Esophagus squamous epithelium (tissue), 5 donors: ENCODE measurements at regions not wholly inside any gene's neighbourhood (a gene's known extent, or its start where the extent isn't known, plus 50 kb on each side); places are given as distances from the start of the nearest gene placed in this dataset.

Experiments
- DNase-seq: peaks from one replicate; lab custom pipeline; 2025; lab: John Stamatoyannopoulos, UW
- H3K27ac ChIP-seq, 4 donors: fragments of 200-600 bp; sonication (generic); one replicate each; pipeline ENCODE4 v1.5.1; 2016 to 2019; ENCODE audit warnings: mild to moderate bottlenecking in 1 of 4
- H3K27me3 ChIP-seq, 4 donors: fragments of 200-600 bp; sonication (generic); 1 replicate in 3 of 4; 2 replicates in 1 of 4; pipeline versions ENCODE4 v1.5.1 to v1.6.0; 2017 to 2021; ENCODE audit warnings: antibody characterized with exemption in 1 of 4
- H3K36me3 ChIP-seq, 3 donors: fragments of 200-600 bp; sonication (generic); one replicate each; pipeline ENCODE4 v1.5.1; 2016 to 2019
- H3K4me1 ChIP-seq, 3 donors: fragments of 200-600 bp; sonication (generic); one replicate each; pipeline ENCODE4 v1.5.1; 2017 to 2019
- H3K4me3 ChIP-seq, 4 donors: fragments of 200-600 bp; sonication (generic); 1 replicate in 3 of 4; 2 replicates in 1 of 4; pipeline ENCODE4 v1.5.1; 2016 to 2019; ENCODE audit warnings: mild to moderate bottlenecking in 2 of 4, moderate library complexity in 1 of 4
- H3K9me3 ChIP-seq, 3 donors: fragments of 200-600 bp; sonication (generic); one replicate each; pipeline ENCODE4 v1.5.1; 2016 to 2019
- CTCF ChIP-seq, 6 experiments: fragments of 450-650 bp in 4 of 6; fragments of 200-600 bp in 2 of 6; sonication (generic) in 2 of 6; IDR thresholded peaks; one replicate each; pipeline ENCODE4 v1.5.1; 2016 to 2019; ENCODE audit warnings: antibody characterized with exemption in 6 of 6, mild to moderate bottlenecking in 4 of 6, moderate library complexity in 4 of 6
- POLR2A ChIP-seq, 4 donors: fragments of 450-650 bp; IDR thresholded peaks; one replicate each; pipeline ENCODE4 v1.6.1; 2017; ENCODE audit warnings: antibody characterized with exemption in 4 of 4, mild to moderate bottlenecking in 4 of 4, moderate library complexity in 3 of 4
- WGBS, 2 donors: methylation state at CpG; one replicate each; pipeline ENCODE4 v1.1.5; 2018; 5-methylcytosine and 5-hydroxymethylcytosine counted together
- intact Hi-C: fragments of 100-400 bp; cut with DNase I; formaldehyde crosslinking; loops from one replicate; pipeline ENCODE4 v1.15.0; 2022
- donor health status: DM: yes; HTN: yes; CAD: no.

DNA sequence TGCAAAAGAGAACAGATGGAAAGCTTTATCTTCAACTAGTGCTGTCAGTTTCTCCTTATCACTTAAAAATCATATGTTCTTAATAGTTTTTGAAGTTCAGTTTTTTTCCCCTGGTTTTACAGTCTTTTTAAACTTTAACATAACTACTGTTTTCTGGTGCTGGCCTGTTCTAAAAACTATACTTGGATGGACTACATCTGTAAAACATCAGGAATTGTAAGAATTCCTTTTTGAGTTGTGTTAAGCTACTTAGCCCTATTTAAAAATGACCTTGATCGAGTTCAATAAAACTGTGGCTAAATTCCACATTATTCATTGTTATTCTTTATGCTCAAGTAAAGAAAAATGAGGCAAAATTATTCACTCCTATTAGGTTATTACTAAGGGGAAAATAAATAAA is 397.7 kb downstream of the NUP35 start:
- DNase-seq, result no peak
- Histone ChIP-seq H3K27me3 (no peaks in the 10 kb centered on the region), H3K9me3 (no peaks in the 10 kb centered on the region), H3K27ac (no peak overlapping the region), H3K4me3 (no peak overlapping the region), H3K36me3 (no peaks in the 10 kb centered on the region), H3K4me1 (no peaks in the 10 kb centered on the region)
- TF ChIP-seq CTCF (IDR thresholded peaks at IDR 0.05), result no peak
- no peak for TF ChIP-seq POLR2A (IDR thresholded peaks at IDR 0.05)
- 42 to 61% methylated on average over 1 of the region's 1 CpG for WGBS, 2 donors
- intact Hi-C loops, result no loop called here

DNA sequence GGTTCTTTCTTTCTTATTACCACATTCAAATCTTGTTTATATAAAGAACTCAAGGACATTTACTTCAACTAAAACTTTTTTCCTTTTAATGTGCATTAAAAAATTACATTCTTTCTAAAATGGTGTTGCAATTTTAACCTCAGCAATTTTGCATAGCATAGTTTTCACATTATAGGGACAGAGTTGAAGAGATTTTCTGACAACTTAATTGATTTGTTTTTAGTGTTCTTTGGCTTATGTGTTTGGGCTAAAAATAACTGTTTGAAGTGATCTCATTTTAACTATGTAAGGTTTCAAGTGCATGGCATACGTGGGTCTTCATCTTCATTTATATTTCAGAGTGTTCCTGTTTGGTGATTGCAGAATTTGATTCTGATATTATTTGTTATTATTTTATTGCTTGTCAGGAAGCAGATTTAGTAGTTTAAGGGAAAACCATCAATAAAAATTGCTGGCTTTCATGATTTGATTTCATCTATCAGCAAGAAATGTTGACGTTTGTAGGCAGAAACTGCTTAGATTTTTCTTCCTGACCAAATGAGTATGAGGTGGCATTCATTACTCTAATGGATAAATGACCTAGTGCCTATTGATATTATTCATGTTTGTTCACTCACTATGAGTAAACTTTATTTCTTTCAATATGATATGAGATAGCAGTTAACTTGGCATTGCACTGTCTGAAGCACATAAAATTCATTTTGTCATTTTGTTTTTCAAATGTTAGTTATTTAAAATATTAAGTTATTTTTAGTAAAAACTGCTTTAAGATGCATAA is 398.4 kb downstream of the NUP35 start:
- DNase-seq, result no peak
- TF ChIP-seq CTCF (IDR thresholded peaks at IDR 0.05) (no peak), POLR2A (IDR thresholded peaks at IDR 0.05) (no peak)
- Histone ChIP-seq H3K9me3 (no peaks in the 10 kb centered on the region), H3K4me3 (no peak overlapping the region), H3K36me3 (no peaks in the 10 kb centered on the region), H3K27ac (no peak overlapping the region), H3K27me3 (no peaks in the 10 kb centered on the region), H3K4me1 (no peaks in the 10 kb centered on the region)
- intact Hi-C loops, result no loop called here
- 45 to 58% methylated on average over 2 of the region's 2 CpGs for WGBS, 2 donors

DNA sequence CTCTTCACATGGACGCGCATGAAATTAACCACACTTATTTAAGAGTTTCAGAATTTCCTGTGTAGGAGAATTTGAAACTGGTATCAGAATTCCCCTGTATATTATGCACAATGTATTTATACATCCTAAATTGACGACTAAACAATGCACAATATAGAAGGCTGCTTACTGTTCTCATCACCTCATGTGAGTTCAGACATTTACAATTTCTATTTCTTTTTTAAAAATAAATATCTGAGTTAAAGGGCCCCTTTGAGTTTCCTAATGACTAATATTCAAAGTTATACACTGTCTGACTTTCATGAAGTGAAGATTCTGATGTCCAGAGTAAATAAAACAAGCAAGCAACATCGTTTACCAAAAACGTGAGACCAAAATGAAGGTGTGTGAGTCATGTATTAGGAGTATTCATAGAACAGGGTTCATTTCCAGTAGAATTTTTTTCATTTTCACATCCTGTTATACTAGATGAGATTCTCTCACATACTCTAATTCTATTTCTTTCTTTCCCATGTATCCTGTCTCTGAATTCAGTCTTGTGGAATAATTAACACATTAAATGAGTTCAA is 406.2 kb downstream of the NUP35 start:
- WGBS, 2 donors, result 37 to 41% methylated on average over 5 of the region's 5 CpGs
- no peak overlapping the region for H3K27ac ChIP-seq
- no peak for DNase-seq
- no peaks in the 10 kb centered on the region for H3K9me3 ChIP-seq
- intact Hi-C loops, result no loop called here
- no peaks in the 10 kb centered on the region for H3K27me3 ChIP-seq
- H3K36me3 ChIP-seq, result no peaks in the 10 kb centered on the region
- TF ChIP-seq CTCF (IDR thresholded peaks at IDR 0.05), result no peak
- TF ChIP-seq POLR2A (IDR thresholded peaks at IDR 0.05), result no peak
- H3K4me3 ChIP-seq, result no peak overlapping the region
- H3K4me1 ChIP-seq, result no peaks in the 10 kb centered on the region

GRCh38 chr2:183532514-183532913 is 408.3 kb downstream of the NUP35 start:
- H3K9me3 ChIP-seq, result no peaks in the 10 kb centered on the region
- H3K4me1 ChIP-seq, result no peaks in the 10 kb centered on the region
- intact Hi-C loops, result no loop called here
- TF ChIP-seq POLR2A (IDR thresholded peaks at IDR 0.05), result no peak
- no peak for TF ChIP-seq CTCF (IDR thresholded peaks at IDR 0.05)
- no peak overlapping the region for H3K4me3 ChIP-seq
- DNase-seq, result no peak
- 27 to 31% methylated on average over 3 of the region's 3 CpGs for WGBS, 2 donors
- no peaks in the 10 kb centered on the region for H3K27me3 ChIP-seq
- H3K27ac ChIP-seq, result no peak overlapping the region
- no peaks in the 10 kb centered on the region for H3K36me3 ChIP-seq

- TF ChIP-seq CTCF (IDR thresholded peaks at IDR 0.05) (no peak), POLR2A (IDR thresholded peaks at IDR 0.05) (no peak)
- WGBS, 2 donors, result 19 to 41% methylated on average over 2 of the region's 2 CpGs
- Histone ChIP-seq H3K9me3 (no peaks in the 10 kb centered on the region), H3K4me1 (no peaks in the 10 kb centered on the region), H3K4me3 (no peak overlapping the region), H3K27me3 (no peaks in the 10 kb centered on the region), H3K27ac (no peak overlapping the region), H3K36me3 (no peaks in the 10 kb centered on the region)
- no peak for DNase-seq
- intact Hi-C loops, result no loop called here
Observed at GRCh38 chr2:183533021-183533420, 408.8 kb downstream of the NUP35 start.
